Gastroesophageal sphincter (tissue), 4 donors: ENCODE measurements at regions not wholly inside any gene's neighbourhood (a gene's known extent, or its start where the extent isn't known, plus 50 kb on each side); places are given as distances from the start of the nearest gene placed in this dataset.

Source experiments
- ATAC-seq: fragments of 150-250 bp; one replicate; pipeline ENCODE4 v1.9.1; 2016; ENCODE audit warnings: mild to moderate bottlenecking, moderate library complexity
- H3K27ac ChIP-seq, 4 donors: fragments of 200-600 bp; sonication (generic) in 3 of 4; 1 replicate in 3 of 4; 2 replicates in 1 of 4; pipeline ENCODE4 v1.5.1; 2016 to 2019
- H3K27me3 ChIP-seq: fragments of 200-600 bp; sonication (generic); one replicate; pipeline ENCODE4 v1.5.1; 2019
- H3K36me3 ChIP-seq, 2 donors: fragments of 200-600 bp; sonication (generic); one replicate each; pipeline ENCODE4 v1.5.1; 2019; ENCODE audit warnings: control low read depth in 1 of 2
- H3K4me1 ChIP-seq, 3 donors: fragments of 200-600 bp; sonication (generic); 1 replicate in 2 of 3; 2 replicates in 1 of 3; pipeline ENCODE4 v1.5.1; 2016 to 2019; ENCODE audit warnings: control low read depth in 2 of 3
- H3K4me3 ChIP-seq, 2 donors: fragments of 200-600 bp; sonication (generic); one replicate each; pipeline ENCODE4 v1.5.1; 2019; ENCODE audit warnings: mild to moderate bottlenecking in 1 of 2, moderate library complexity in 1 of 2
- H3K9me3 ChIP-seq, 3 donors: fragments of 200-600 bp; sonication (generic); one replicate each; pipeline ENCODE4 v1.5.1; 2017 to 2019; ENCODE audit warnings: control low read depth in 2 of 3
- EP300 ChIP-seq: sonication (generic); formaldehyde crosslinking; IDR thresholded peaks from one replicate; pipeline ENCODE4 v1.6.1; 2017; ENCODE audit warnings: antibody characterized with exemption, mild to moderate bottlenecking
- POLR2A ChIP-seq, 2 donors: fragments of 450-650 bp; IDR thresholded peaks; one replicate each; pipeline ENCODE4 v1.6.1; 2017; ENCODE audit warnings: antibody characterized with exemption in 2 of 2, mild to moderate bottlenecking in 2 of 2, moderate library complexity in 1 of 2
- POLR2AphosphoS5 ChIP-seq: sonication (generic); formaldehyde crosslinking; IDR thresholded peaks from one replicate; pipeline ENCODE4 v1.6.1; 2017; ENCODE audit warnings: antibody characterized with exemption
- WGBS, 2 donors: methylation state at CpG; one replicate each; pipeline ENCODE4 v1.1.5; 2018; ENCODE audit warnings: low coverage in 1 of 2; 5-methylcytosine and 5-hydroxymethylcytosine counted together
- TF ChIP-seq, protein P1 (sequence below), 4 experiments: fragments of 200-600 bp in 2 of 4; fragments of 450-650 bp in 2 of 4; sonication (generic) in 1 of 4; IDR thresholded peaks; one replicate each; pipeline ENCODE4 v1.5.1; 2017 to 2019; ENCODE audit warnings: antibody characterized with exemption in 4 of 4, mild to moderate bottlenecking in 2 of 4, moderate library complexity in 2 of 4

DNA sequence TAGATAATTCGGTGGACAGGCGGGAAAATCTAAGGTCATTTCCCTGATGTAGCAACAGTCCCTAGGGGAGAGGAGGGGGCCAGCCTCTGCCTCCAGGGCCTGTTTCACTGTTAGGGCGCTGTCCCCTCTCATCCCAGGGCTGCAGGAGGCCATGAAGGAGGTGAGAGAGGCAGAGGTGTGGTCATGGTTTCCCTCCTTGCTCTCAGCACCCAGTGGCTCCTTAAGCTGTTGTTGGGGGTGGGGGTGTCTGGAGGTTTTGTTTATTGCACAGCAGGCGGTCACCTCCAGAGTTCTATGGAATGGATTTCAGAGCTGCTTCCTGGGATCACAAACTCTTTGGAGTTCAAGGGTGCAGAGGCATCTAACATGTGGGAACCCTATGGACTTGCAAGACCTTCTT, 212.5 kb upstream of the RTL1 start:
- no peak overlapping the region for H3K4me3 ChIP-seq
- no peaks in the 10 kb centered on the region for H3K4me1 ChIP-seq
- no peaks in the 10 kb centered on the region for H3K36me3 ChIP-seq
- no peak overlapping the region for H3K27ac ChIP-seq
- H3K9me3 ChIP-seq, result no peaks in the 10 kb centered on the region
- WGBS, 2 donors, result 74 to 100% methylated on average over 2 to 3 of the region's 4 CpGs
- TF ChIP-seq POLR2A (IDR thresholded peaks at IDR 0.05) (no peak), POLR2AphosphoS5 (no peak), EP300 (no peak)
- TF ChIP-seq, protein P1, sequence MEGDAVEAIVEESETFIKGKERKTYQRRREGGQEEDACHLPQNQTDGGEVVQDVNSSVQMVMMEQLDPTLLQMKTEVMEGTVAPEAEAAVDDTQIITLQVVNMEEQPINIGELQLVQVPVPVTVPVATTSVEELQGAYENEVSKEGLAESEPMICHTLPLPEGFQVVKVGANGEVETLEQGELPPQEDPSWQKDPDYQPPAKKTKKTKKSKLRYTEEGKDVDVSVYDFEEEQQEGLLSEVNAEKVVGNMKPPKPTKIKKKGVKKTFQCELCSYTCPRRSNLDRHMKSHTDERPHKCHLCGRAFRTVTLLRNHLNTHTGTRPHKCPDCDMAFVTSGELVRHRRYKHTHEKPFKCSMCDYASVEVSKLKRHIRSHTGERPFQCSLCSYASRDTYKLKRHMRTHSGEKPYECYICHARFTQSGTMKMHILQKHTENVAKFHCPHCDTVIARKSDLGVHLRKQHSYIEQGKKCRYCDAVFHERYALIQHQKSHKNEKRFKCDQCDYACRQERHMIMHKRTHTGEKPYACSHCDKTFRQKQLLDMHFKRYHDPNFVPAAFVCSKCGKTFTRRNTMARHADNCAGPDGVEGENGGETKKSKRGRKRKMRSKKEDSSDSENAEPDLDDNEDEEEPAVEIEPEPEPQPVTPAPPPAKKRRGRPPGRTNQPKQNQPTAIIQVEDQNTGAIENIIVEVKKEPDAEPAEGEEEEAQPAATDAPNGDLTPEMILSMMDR (IDR thresholded peaks at IDR 0.05), result no peak
- no peak for ATAC-seq
- no peaks in the 10 kb centered on the region for H3K27me3 ChIP-seq

DNA sequence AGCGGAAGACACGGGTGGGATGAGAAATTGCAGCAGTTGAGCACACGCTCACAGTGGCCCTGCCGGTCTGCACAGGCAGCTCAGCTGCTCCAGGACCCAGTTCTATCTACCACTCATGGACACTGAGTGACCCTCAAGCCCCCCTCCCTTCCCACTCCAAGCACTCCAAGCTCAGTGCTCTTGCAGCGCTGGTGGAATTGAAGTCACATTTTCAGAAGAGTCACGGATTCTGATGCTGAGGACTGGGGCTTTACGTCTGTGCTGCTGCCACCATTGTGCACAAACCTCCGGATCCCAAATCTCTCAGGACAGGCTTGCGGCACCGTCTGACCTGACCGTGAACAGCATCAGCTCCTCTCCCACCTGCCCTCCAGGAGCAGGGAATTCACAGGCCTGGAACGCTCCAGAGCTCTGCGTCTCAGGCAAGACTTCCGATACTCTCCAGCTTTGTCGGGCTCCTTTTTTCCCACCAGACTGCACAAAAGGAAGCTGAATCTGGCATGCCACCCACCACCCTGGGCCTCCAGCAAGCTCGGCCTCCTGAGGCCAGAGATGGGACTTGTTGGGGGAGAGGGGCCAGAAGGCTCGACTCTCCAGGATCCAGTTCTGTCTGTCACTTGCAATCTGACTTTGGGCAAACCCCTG, 213.1 kb upstream of the RTL1 start:
- Histone ChIP-seq H3K4me3 (no peak overlapping the region), H3K9me3 (no peaks in the 10 kb centered on the region), H3K36me3 (no peaks in the 10 kb centered on the region), H3K4me1 (no peaks in the 10 kb centered on the region), H3K27me3 (no peaks in the 10 kb centered on the region), H3K27ac (no peak overlapping the region)
- 69 to 95% methylated on average over 4 to 7 of the region's 17 CpGs for WGBS, 2 donors
- no peak for ATAC-seq
- no peak for TF ChIP-seq EP300
- no peak for TF ChIP-seq POLR2A (IDR thresholded peaks at IDR 0.05)
- TF ChIP-seq, protein P1 (IDR thresholded peaks at IDR 0.05), result no peak
- no peak for TF ChIP-seq POLR2AphosphoS5

DNA sequence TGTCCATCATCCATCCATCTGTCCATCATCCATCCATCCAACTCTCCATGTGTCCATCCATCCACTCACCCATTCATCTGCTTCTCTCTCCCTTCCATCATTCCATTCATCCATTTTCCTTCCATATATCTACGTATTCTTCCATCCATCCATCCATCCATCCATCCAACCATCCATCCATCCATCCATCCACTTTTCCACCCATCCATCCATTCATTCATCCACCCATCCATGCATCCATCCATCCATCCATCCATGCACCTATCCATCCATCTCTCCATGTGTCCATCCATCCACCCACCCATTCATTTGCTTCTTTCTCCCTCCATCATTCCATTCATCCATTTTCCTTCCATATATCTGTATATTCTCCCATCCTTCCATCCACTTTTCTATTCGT, 214.0 kb upstream of the RTL1 start:
- no peaks in the 10 kb centered on the region for H3K4me1 ChIP-seq
- WGBS, 2 donors, result 58 to 62% methylated on average over 2 of the region's 2 CpGs
- H3K36me3 ChIP-seq, result no peaks in the 10 kb centered on the region
- H3K27ac ChIP-seq, result no peak overlapping the region
- no peak for ATAC-seq
- H3K4me3 ChIP-seq, result no peak overlapping the region
- TF ChIP-seq POLR2AphosphoS5 (no peak), EP300 (no peak), POLR2A (IDR thresholded peaks at IDR 0.05) (no peak)
- TF ChIP-seq, protein P1 (IDR thresholded peaks at IDR 0.05), result no peak
- no peaks in the 10 kb centered on the region for H3K27me3 ChIP-seq
- no peaks in the 10 kb centered on the region for H3K9me3 ChIP-seq

DNA sequence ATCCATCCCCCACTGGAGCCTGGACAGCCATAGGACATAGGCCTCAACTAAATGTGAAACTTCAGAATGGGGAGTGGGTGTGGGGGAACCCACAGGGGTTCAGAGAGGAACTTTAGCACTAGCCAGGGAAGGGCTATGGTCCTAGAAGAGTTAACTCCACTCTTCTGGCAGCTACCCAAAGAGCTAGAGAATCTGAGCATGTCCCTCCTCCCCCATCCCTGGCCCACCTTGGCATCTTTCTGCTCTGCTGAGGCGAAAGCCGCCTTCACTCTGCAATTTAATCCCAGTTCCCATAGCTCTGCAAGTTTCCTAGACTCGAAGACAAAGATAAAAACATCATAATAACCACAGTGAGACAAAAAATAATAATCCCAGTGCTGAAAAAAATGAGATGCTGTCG, 214.7 kb upstream of the RTL1 start:
- Histone ChIP-seq H3K4me1 (no peaks in the 10 kb centered on the region), H3K4me3 (no peak overlapping the region), H3K9me3 (no peaks in the 10 kb centered on the region), H3K27me3 (no peaks in the 10 kb centered on the region), H3K36me3 (no peaks in the 10 kb centered on the region), H3K27ac (no peak overlapping the region)
- 71 to 89% methylated on average over 1 to 4 of the region's 4 CpGs for WGBS, 2 donors
- TF ChIP-seq, protein P1 (IDR thresholded peaks at IDR 0.05), result no peak
- TF ChIP-seq EP300 (no peak), POLR2AphosphoS5 (no peak), POLR2A (IDR thresholded peaks at IDR 0.05) (no peak)
- no peak for ATAC-seq
